ENCODE measurements at regions not wholly inside any gene's neighbourhood (a gene's known extent, or its start where the extent isn't known, plus 50 kb on each side); places are given as distances from the start of the nearest gene placed in this dataset.

DNA sequence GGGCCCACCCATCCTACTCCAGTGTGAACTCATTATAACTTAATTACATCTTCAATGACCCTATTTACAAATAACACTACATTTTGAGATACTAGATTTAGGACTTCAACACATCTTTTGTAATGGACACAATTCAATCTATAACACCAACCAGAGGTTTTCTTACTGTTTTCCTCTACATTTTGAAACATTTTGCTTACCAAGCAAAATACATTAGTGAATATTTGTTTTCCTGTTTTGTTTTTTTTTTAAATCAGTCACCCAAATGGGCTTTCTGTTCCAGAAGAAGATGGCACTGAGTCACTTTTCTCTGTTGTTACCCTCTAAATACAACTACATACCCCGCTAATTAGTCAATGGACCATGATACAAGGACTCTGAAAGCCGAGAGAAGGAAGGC is 69.2 kb upstream of the PRNP start:
- Histone ChIP-seq H3K27ac (ENCODE audit: low read depth, low read length, poor library complexity, severe bottlenecking) (no peak overlapping the region), H3K36me3 (ENCODE audit: insufficient read depth, low read length) (no peaks in the 10 kb centered on the region), H3K4me3 (ENCODE audit: low read depth, low read length, poor library complexity, severe bottlenecking) (no peak overlapping the region), H3K4me1 (ENCODE audit: insufficient read depth, low read length, poor library complexity, severe bottlenecking) (peaks cover 10% of the 10 kb centered on the region), H2AFZ (ENCODE audit: low read length) (no peak overlapping the region), H4K20me1 (ENCODE audit: insufficient read depth, low read length) (no peaks in the 10 kb centered on the region), H3K9me3 (ENCODE audit: low read length) (no peaks in the 10 kb centered on the region), H3K4me2 (ENCODE audit: low read length) (no peak overlapping the region), H3K9me2 (ENCODE audit: insufficient read depth, low read length) (no peaks in the 10 kb centered on the region), H3K79me2 (ENCODE audit: insufficient read depth, low read depth, low read length) (no peaks in the 10 kb centered on the region)
- ChIA-PET CTCF (ENCODE audit: unreplicated experiment) (no interaction called here), POLR2A (no interaction called here)
- no peak for DNase-seq (ENCODE audit: low spot score)
- intact Hi-C loops (cut with micrococcal nuclease; ENCODE audit: unreplicated experiment): no loop called here
- TF ChIP-seq CTCF (conservative IDR thresholded peaks at IDR 0.05; ENCODE audit: low read length) (no peak), EZH2phosphoT487 (IDR thresholded peaks at IDR 0.05; ENCODE audit: borderline replicate concordance, low read depth, low read length) (no peak)
- BruUV-seq (replicated peaks): no TSS peak

DNA sequence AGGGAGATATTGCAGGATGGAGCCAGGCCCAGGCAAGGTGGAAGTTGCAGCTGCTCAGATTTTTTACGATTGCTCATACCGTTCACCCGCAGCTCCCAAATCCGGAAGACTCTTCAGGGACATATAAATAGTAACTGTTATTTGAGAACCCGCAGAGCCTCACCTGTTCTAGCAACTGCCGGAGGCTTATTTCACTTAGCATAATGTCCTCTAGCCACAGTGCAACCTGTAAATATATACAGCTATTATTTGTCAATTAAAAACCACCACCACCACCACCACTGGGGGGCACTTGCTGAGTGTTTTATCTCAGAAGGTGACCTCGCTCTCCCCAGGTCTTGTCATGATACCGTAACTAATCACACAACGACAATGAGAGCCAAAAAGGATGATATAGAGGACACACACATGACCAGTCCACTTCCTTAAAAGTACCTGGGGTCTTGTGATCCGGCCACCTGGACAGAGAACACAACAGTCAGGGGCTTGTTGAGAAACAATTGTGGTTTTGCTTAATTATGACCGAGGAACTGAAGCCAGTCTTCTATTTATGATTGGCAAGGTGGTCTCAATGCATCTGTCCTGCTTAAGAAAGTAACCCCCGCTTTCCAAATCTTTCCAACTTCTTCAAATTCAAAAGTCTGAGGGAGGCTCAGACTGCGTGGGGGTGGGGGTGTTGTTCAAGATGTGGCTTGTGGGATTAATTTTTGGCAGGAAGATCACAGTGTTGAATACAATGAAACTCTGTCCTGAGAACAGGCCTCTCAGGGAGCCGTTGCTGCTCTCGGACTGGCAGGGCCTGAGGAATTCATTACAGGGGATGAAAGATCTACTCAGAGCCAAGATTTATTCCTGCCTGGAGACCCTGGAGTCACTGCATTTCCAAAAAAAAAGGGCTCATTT is 72.3 kb upstream of the PRNP start:
- DNase-seq (ENCODE audit: low spot score): peak; percentile 62
- ChIA-PET POLR2A (interaction anchor here (0.7 to 1.0 kb wide), 3 partner anchors 9 to 106 kb away, joined by 3 to 4 read pairs (median 3); no protein-coding TSS in a partner anchor), CTCF (ENCODE audit: unreplicated experiment) (interaction anchor here (0.5 to 0.9 kb wide), 3 partner anchors 106 to 223 kb away, joined by 3 to 7 read pairs (median 3); no protein-coding TSS in a partner anchor)
- H2AFZ ChIP-seq (ENCODE audit: low read length): no peak overlapping the region
- H3K4me3 ChIP-seq (ENCODE audit: low read depth, low read length, poor library complexity, severe bottlenecking): no peak overlapping the region
- no peaks in the 10 kb centered on the region for H4K20me1 ChIP-seq (ENCODE audit: insufficient read depth, low read length)
- intact Hi-C loops (cut with micrococcal nuclease; ENCODE audit: unreplicated experiment): loop anchor here (1.0 to 5.0 kb wide), 2 partner anchors 106 to 343 kb away; no protein-coding TSS in a partner anchor
- H3K27ac ChIP-seq (ENCODE audit: low read depth, low read length, poor library complexity, severe bottlenecking): no peak overlapping the region
- no peaks in the 10 kb centered on the region for H3K9me2 ChIP-seq (ENCODE audit: insufficient read depth, low read length)
- no peaks in the 10 kb centered on the region for H3K36me3 ChIP-seq (ENCODE audit: insufficient read depth, low read length)
- no peaks in the 10 kb centered on the region for H3K9me3 ChIP-seq (ENCODE audit: low read length)
- TF ChIP-seq EZH2phosphoT487 (IDR thresholded peaks at IDR 0.05; ENCODE audit: borderline replicate concordance, low read depth, low read length) (no peak), CTCF (conservative IDR thresholded peaks at IDR 0.05; ENCODE audit: low read length) (peak; percentile 79)
- peaks cover 10% of the 10 kb centered on the region for H3K4me1 ChIP-seq (ENCODE audit: insufficient read depth, low read length, poor library complexity, severe bottlenecking)
- BruUV-seq (replicated peaks): no TSS peak
- H3K4me2 ChIP-seq (ENCODE audit: low read length): peak overlapping the region; percentile 25
- H3K79me2 ChIP-seq (ENCODE audit: insufficient read depth, low read depth, low read length): no peaks in the 10 kb centered on the region

DNA sequence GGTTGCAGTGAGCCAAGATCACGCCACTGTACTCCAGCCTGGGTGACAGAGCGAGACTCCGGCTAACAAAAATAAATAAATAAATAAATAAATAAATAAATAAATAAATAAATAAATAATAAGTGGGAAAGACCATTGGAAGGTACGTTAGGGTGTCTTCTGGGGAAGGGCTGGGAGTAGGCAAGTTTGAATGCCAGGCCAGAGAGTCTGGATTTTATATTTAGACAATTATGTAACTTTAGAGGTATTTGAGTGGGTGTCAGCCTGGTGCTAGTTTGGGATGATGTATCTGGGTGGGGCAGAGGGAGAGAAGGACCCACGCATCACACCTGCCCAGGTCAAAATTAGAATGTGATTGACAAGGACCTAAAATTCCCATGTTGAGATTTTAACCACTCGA is 73.1 kb upstream of the PRNP start:
- TF ChIP-seq CTCF (conservative IDR thresholded peaks at IDR 0.05; ENCODE audit: low read length) (no peak), EZH2phosphoT487 (IDR thresholded peaks at IDR 0.05; ENCODE audit: borderline replicate concordance, low read depth, low read length) (no peak)
- no peak overlapping the region for H3K27ac ChIP-seq (ENCODE audit: low read depth, low read length, poor library complexity, severe bottlenecking)
- intact Hi-C loops (cut with micrococcal nuclease; ENCODE audit: unreplicated experiment): loop anchor here (5.0 kb wide), 1 partner anchor 344 kb away; no protein-coding TSS in a partner anchor
- H3K4me1 ChIP-seq (ENCODE audit: insufficient read depth, low read length, poor library complexity, severe bottlenecking): peaks cover 10% of the 10 kb centered on the region
- POLR2A ChIA-PET: interaction anchor here (0.7 to 1.0 kb wide), 4 partner anchors 8 to 114 kb away, joined by 3 to 4 read pairs (median 3); no protein-coding TSS in a partner anchor
- no peaks in the 10 kb centered on the region for H3K9me2 ChIP-seq (ENCODE audit: insufficient read depth, low read length)
- no peaks in the 10 kb centered on the region for H3K9me3 ChIP-seq (ENCODE audit: low read length)
- no peaks in the 10 kb centered on the region for H3K36me3 ChIP-seq (ENCODE audit: insufficient read depth, low read length)
- no peak overlapping the region for H2AFZ ChIP-seq (ENCODE audit: low read length)
- CTCF ChIA-PET (ENCODE audit: unreplicated experiment): interaction anchor here (0.5 to 0.9 kb wide), 3 partner anchors 107 to 224 kb away, joined by 3 to 7 read pairs (median 3); no protein-coding TSS in a partner anchor
- no peaks in the 10 kb centered on the region for H3K79me2 ChIP-seq (ENCODE audit: insufficient read depth, low read depth, low read length)
- H3K4me3 ChIP-seq (ENCODE audit: low read depth, low read length, poor library complexity, severe bottlenecking): no peak overlapping the region
- DNase-seq (ENCODE audit: low spot score): no peak
- no TSS peak for BruUV-seq (replicated peaks)
- H4K20me1 ChIP-seq (ENCODE audit: insufficient read depth, low read length): no peaks in the 10 kb centered on the region
- H3K4me2 ChIP-seq (ENCODE audit: low read length): no peak overlapping the region
